CD4-positive, CD25-positive, alpha-beta regulatory T cell (primary cell): ENCODE measurements at regions not wholly inside any gene's neighbourhood (a gene's known extent, or its start where the extent isn't known, plus 50 kb on each side); places are given as distances from the start of the nearest gene placed in this dataset.

ENCODE experiments used
- ATAC-seq, 2 donors: fragments of 150-1000 bp; cut with Tn5 transposase; one replicate each; pipeline ENCODE4 v1.10.0; 2021; ENCODE audit warnings: low read depth in 2 of 2, moderate number of reproducible peaks in 2 of 2, moderate library complexity in 1 of 2
- DNase-seq, 3 donors: peaks; one replicate each; pipeline versions ENCODE4 v3.0.0 to v3.0.0-alpha.2; 2012 to 2022; ENCODE audit warnings: mixed read lengths in 1 of 3
- H3K27ac ChIP-seq: one replicate; pipeline ENCODE4 v1.7.0; 2013; ENCODE audit warnings: mild to moderate bottlenecking, low read length; ENCODE audit not compliant: insufficient read depth, poor library complexity, severe bottlenecking
- H3K27me3 ChIP-seq: one replicate; pipeline ENCODE4 v1.7.0; 2013; ENCODE audit warnings: low read length; ENCODE audit not compliant: control insufficient read depth, insufficient read depth
- H3K36me3 ChIP-seq: one replicate; pipeline ENCODE4 v1.7.0; 2013; ENCODE audit warnings: mild to moderate bottlenecking, low read length, moderate library complexity; ENCODE audit not compliant: control insufficient read depth, insufficient read depth
- H3K4me1 ChIP-seq: 2 replicates; pipeline ENCODE4 v1.7.0; 2013; ENCODE audit warnings: mild to moderate bottlenecking, low read length; ENCODE audit not compliant: insufficient read depth, control insufficient read depth, poor library complexity, severe bottlenecking
- H3K4me3 ChIP-seq: one replicate; pipeline ENCODE4 v1.7.0; 2013; ENCODE audit warnings: low read depth, mild to moderate bottlenecking, low read length, moderate library complexity
- H3K9me3 ChIP-seq, 2 experiments: 1 replicate in 1 of 2; 2 replicates in 1 of 2; pipeline ENCODE4 v1.7.0; 2013; ENCODE audit warnings: low read length in 2 of 2, mild to moderate bottlenecking in 1 of 2, moderate library complexity in 1 of 2; ENCODE audit not compliant: control insufficient read depth in 2 of 2
- H3K27ac Mint-ChIP-seq, 3 donors: one replicate each; pipeline ENCODE4 v1.8.0; 2020 to 2022; ENCODE audit warnings: mild to moderate bottlenecking in 3 of 3, mixed read lengths in 3 of 3, moderate library complexity in 2 of 3
- H3K27me3 Mint-ChIP-seq: one replicate; pipeline ENCODE4 v1.8.0; 2022; ENCODE audit warnings: mild to moderate bottlenecking, mixed read lengths
- H3K36me3 Mint-ChIP-seq: one replicate; pipeline ENCODE4 v1.8.0; 2020; ENCODE audit warnings: mixed read lengths
- H3K4me1 Mint-ChIP-seq, 4 donors: one replicate each; pipeline ENCODE4 v1.8.0; 2020 to 2022; ENCODE audit warnings: mixed read lengths in 4 of 4, mild to moderate bottlenecking in 1 of 4
- H3K4me3 Mint-ChIP-seq, 4 donors: one replicate each; pipeline ENCODE4 v1.8.0; 2020 to 2022; ENCODE audit warnings: mild to moderate bottlenecking in 4 of 4, mixed read lengths in 4 of 4, moderate library complexity in 3 of 4
- H3K9me3 Mint-ChIP-seq, 7 donors: one replicate each; pipeline ENCODE4 v1.8.0; 2020 to 2022; ENCODE audit warnings: mixed read lengths in 7 of 7, mild to moderate bottlenecking in 3 of 7, moderate library complexity in 2 of 7

- Histone ChIP-seq H3K4me3 (no peak overlapping the region), H3K27me3 (peaks cover 1% of the 10 kb centered on the region), H3K9me3 (no peaks in the 10 kb centered on the region), H3K36me3 (no peaks in the 10 kb centered on the region), H3K27ac (no peak overlapping the region), H3K4me1 (no peaks in the 10 kb centered on the region)
- Mint-ChIP-seq H3K4me3 (no peak overlapping the region), H3K27me3 (peaks cover 8% of the 10 kb centered on the region), H3K36me3 (no peaks in the 10 kb centered on the region), H3K9me3 (no peaks in the 10 kb centered on the region), H3K27ac (no peak overlapping the region), H3K4me1 (no peaks in the 10 kb centered on the region)
- no peak for DNase-seq
- ATAC-seq, result no peak
Measured at GRCh38 chr9:7899753-7900152, 100.2 kb upstream of the DMAC1 start.

- H3K9me3 ChIP-seq, result no peaks in the 10 kb centered on the region
- peaks cover 0 to 5% (median 0%) of the 10 kb centered on the region in 7 donors for H3K9me3 Mint-ChIP-seq
- peaks cover 7% of the 10 kb centered on the region for H3K27me3 Mint-ChIP-seq
- H3K4me3 ChIP-seq, result no peak overlapping the region
- no peaks in the 10 kb centered on the region for H3K4me1 Mint-ChIP-seq
- H3K4me3 Mint-ChIP-seq, result no peak overlapping the region
- ATAC-seq, result no peak
- H3K36me3 ChIP-seq, result no peaks in the 10 kb centered on the region
- H3K36me3 Mint-ChIP-seq, result no peaks in the 10 kb centered on the region
- no peak overlapping the region for H3K27ac Mint-ChIP-seq
- no peak overlapping the region for H3K27ac ChIP-seq
- H3K4me1 ChIP-seq, result no peaks in the 10 kb centered on the region
- H3K27me3 ChIP-seq, result no peaks in the 10 kb centered on the region
- no peak for DNase-seq
Measured at GRCh38 chr9:7894231-7894630, 94.7 kb upstream of the DMAC1 start.

DNA sequence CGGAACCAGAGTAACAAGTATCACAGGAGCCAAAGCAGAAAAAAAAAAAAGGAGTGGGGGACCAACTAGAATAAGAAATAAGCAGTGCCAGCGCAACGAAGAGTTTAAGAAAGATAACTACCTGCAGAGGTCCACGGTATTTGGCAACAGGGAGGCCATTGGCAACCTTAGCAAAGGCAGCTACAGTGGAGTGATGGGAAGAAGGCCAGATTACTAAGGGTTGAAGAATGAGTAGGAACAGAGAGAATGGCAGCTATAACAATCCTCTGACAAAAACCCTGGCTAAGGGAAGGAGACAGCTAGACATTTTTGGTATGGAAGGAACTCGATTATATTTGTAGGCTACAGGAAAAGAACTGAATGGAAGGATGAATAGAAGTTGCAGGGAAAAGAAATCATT lies 93.4 kb upstream of the DMAC1 start:
- no peaks in the 10 kb centered on the region for H3K36me3 Mint-ChIP-seq
- no peaks in the 10 kb centered on the region for H3K36me3 ChIP-seq

GRCh38 chr9:7879551-7880245 lies 80.1 kb upstream of the DMAC1 start:
- no peaks in the 10 kb centered on the region for H3K9me3 ChIP-seq
- H3K4me1 ChIP-seq, result no peaks in the 10 kb centered on the region
- peaks cover 0 to 4% (median 0%) of the 10 kb centered on the region in 4 donors for H3K4me1 Mint-ChIP-seq
- peaks cover 7% of the 10 kb centered on the region for H3K27me3 Mint-ChIP-seq
- DNase-seq, result peak in 1 of 3 donors; percentile 38
- no peak overlapping the region for H3K4me3 ChIP-seq
- H3K27ac Mint-ChIP-seq, result peak overlapping the region in 1 of 3 donors; percentile 52
- H3K36me3 Mint-ChIP-seq, result peaks cover 9% of the 10 kb centered on the region
- no peaks in the 10 kb centered on the region for H3K27me3 ChIP-seq
- ATAC-seq, result no peak
- peaks cover 2 to 9% (median 7%) of the 10 kb centered on the region in 7 donors for H3K9me3 Mint-ChIP-seq
- no peaks in the 10 kb centered on the region for H3K36me3 ChIP-seq
- H3K4me3 Mint-ChIP-seq, result no peak overlapping the region
- H3K27ac ChIP-seq, result no peak overlapping the region

More for the DNA sequence above, 93.4 kb upstream of the DMAC1 start:
- Histone ChIP-seq H3K27me3 (no peaks in the 10 kb centered on the region), H3K4me1 (no peaks in the 10 kb centered on the region), H3K27ac (no peak overlapping the region), H3K9me3 (no peaks in the 10 kb centered on the region), H3K4me3 (no peak overlapping the region)
- DNase-seq, result no peak
- Mint-ChIP-seq H3K4me1 (no peaks in the 10 kb centered on the region), H3K27ac (no peak overlapping the region), H3K9me3 (peaks cover 0 to 5% (median 0%) of the 10 kb centered on the region in 7 donors), H3K27me3 (no peaks in the 10 kb centered on the region), H3K4me3 (no peak overlapping the region)
- ATAC-seq, result no peak

DNA sequence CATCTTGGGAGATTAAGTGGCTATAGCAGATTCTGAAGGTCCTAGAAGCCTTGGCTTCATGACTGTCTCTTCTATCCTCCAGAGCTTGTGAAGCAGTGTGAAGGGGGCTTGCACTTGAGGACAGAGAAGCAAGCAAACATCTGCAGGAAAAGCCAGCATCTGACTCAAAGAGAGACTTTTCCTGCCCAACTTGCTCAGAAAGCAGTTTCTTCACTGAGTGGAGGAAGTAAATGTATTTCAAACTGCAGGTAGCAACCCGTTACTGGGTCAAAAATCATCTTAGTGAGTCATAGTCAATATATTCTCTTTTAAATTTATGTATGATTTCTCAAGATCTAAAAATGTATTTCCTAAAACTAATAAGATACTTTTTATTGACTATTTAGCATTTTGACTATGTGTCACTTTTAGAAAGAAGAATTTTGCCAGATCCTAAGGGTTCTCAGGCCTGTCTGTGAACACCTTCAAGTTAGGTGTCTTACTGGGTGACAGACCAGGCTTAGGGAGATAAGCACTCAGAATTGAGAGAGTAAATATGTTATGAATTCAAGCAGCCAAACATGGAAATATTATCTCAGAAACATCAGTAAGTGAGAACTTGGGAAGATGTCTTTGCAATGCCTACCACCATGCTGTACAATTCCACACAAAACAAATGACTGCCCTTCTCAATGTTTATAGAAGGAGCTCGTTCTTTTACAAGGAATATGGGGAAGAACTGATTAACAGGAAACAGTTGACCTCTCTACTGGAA lies 72.6 kb upstream of the DMAC1 start:
- H3K9me3 Mint-ChIP-seq, result peaks cover 0 to 7% (median 2%) of the 10 kb centered on the region in 7 donors
- no peak overlapping the region for H3K4me3 Mint-ChIP-seq
- H3K27me3 Mint-ChIP-seq, result no peaks in the 10 kb centered on the region
- H3K36me3 ChIP-seq, result no peaks in the 10 kb centered on the region
- H3K4me3 ChIP-seq, result no peak overlapping the region
- H3K4me1 ChIP-seq, result no peaks in the 10 kb centered on the region
- H3K9me3 ChIP-seq, result no peaks in the 10 kb centered on the region
- H3K4me1 Mint-ChIP-seq, result peaks cover 0 to 7% (median 3%) of the 10 kb centered on the region in 4 donors
- ATAC-seq (no peak), DNase-seq (peak in 1 of 3 donors; percentile 2)
- H3K27me3 ChIP-seq, result no peaks in the 10 kb centered on the region
- H3K27ac ChIP-seq, result no peak overlapping the region
- no peak overlapping the region for H3K27ac Mint-ChIP-seq
- H3K36me3 Mint-ChIP-seq, result no peaks in the 10 kb centered on the region

DNA sequence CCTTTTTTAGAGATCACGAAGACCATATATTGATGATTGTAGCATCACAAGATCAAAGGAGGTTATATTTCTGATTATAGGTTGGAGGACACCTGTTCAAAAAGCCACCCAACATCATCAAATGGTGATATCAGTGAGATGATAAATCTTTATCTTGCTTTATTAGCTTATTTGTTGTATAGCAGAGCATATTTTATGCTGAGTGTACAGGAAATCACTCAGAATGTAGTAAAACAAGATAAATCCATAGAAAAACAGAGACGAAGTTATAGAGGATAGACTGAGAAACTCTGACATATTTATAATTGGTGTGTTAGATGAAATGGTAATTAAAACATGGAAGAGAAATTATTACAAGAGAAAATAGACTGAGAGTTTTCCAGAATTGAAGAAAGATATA lies 69.8 kb upstream of the DMAC1 start:
- H3K4me3 ChIP-seq, result no peak overlapping the region
- H3K36me3 Mint-ChIP-seq, result no peaks in the 10 kb centered on the region

DNA sequence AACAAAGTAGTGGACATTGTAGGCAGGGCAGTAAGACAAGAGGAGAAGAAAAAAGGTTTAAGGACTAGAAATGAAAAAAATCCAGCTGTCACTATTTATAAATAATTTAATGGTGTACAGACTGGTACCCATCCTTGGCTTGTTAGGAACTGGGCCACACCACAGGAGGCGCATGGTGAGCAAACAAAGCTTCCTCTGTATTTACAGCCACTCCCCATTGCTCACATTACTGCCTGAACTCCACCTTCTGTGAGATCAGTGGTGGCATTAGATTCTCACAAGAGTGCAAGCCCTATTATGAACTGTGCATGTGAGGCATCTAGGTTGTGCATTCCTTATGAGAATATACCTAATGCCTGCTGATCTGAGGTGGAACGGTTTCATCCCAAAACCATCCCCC lies 62.6 kb upstream of the DMAC1 start:
- ATAC-seq (no peak), DNase-seq (no peak)
- Mint-ChIP-seq H3K27ac (no peak overlapping the region), H3K4me3 (no peak overlapping the region), H3K36me3 (no peaks in the 10 kb centered on the region), H3K4me1 (peaks cover 0 to 5% (median 2%) of the 10 kb centered on the region in 4 donors), H3K9me3 (no peaks in the 10 kb centered on the region), H3K27me3 (no peaks in the 10 kb centered on the region)
- H3K27ac ChIP-seq, result no peak overlapping the region
- no peaks in the 10 kb centered on the region for H3K27me3 ChIP-seq
- H3K9me3 ChIP-seq, result no peaks in the 10 kb centered on the region
- H3K4me1 ChIP-seq, result no peaks in the 10 kb centered on the region
- H3K4me3 ChIP-seq, result no peak overlapping the region
- no peaks in the 10 kb centered on the region for H3K36me3 ChIP-seq

More for the DNA sequence above, 69.8 kb upstream of the DMAC1 start:
- H3K4me1 Mint-ChIP-seq, result peaks cover 0 to 7% (median 3%) of the 10 kb centered on the region in 4 donors
- Histone ChIP-seq H3K9me3 (no peaks in the 10 kb centered on the region), H3K36me3 (no peaks in the 10 kb centered on the region), H3K27ac (no peak overlapping the region), H3K4me1 (no peaks in the 10 kb centered on the region), H3K27me3 (no peaks in the 10 kb centered on the region)
- DNase-seq (no peak), ATAC-seq (no peak)
- no peak overlapping the region for H3K4me3 Mint-ChIP-seq
- no peak overlapping the region for H3K27ac Mint-ChIP-seq
- H3K27me3 Mint-ChIP-seq, result no peaks in the 10 kb centered on the region
- H3K9me3 Mint-ChIP-seq, result peaks cover 0 to 2% (median 0%) of the 10 kb centered on the region in 7 donors
